MM.1S (cell line): ENCODE measurements at regions not wholly inside any gene's neighbourhood (a gene's known extent, or its start where the extent isn't known, plus 50 kb on each side); places are given as distances from the start of the nearest gene placed in this dataset.

ENCODE experiments used
- DNase-seq: peaks from one replicate; pipeline ENCODE4 v3.0.0-alpha.2; 2015
- H2AFZ ChIP-seq: fragments of 300-600 bp; sonication (generic); 2 replicates; pipeline ENCODE4 v1.6.0; 2016; ENCODE audit warnings: antibody characterized with exemption, low read length
- H3F3A ChIP-seq: fragments of 300-600 bp; sonication (generic); 2 replicates; pipeline ENCODE4 v1.6.1; 2016; ENCODE audit warnings: mild to moderate bottlenecking, antibody characterized with exemption, low read length, moderate library complexity, mixed read lengths; ENCODE audit not compliant: insufficient read depth
- H3K27ac ChIP-seq: fragments of 300-600 bp; sonication (generic); 2 replicates; pipeline ENCODE4 v1.5.1; 2016; ENCODE audit warnings: mild to moderate bottlenecking, low read length
- H3K27me3 ChIP-seq: fragments of 300-600 bp; sonication (generic); replicated peaks from 2 replicates; pipeline ENCODE4 v1.6.0; 2016; ENCODE audit warnings: low read length; ENCODE audit not compliant: insufficient read depth
- H3K36me3 ChIP-seq: fragments of 300-600 bp; sonication (generic); replicated peaks from 2 replicates; pipeline ENCODE4 v1.6.1; 2016; ENCODE audit warnings: mild to moderate bottlenecking, low read length, mixed read lengths; ENCODE audit not compliant: insufficient read depth
- H3K4me1 ChIP-seq: fragments of 300-600 bp; sonication (generic); 2 replicates; pipeline ENCODE4 v1.6.1; 2016; ENCODE audit warnings: low read length, mixed read lengths
- H3K4me2 ChIP-seq: fragments of 300-600 bp; sonication (generic); 2 replicates; pipeline ENCODE4 v1.6.0; 2016; ENCODE audit warnings: low read depth, low read length
- H3K4me3 ChIP-seq: fragments of 300-600 bp; sonication (generic); 2 replicates; pipeline ENCODE4 v1.5.1; 2016; ENCODE audit warnings: low read length, mixed read lengths
- H3K79me2 ChIP-seq: fragments of 300-600 bp; sonication (generic); 2 replicates; pipeline ENCODE4 v1.6.1; 2016; ENCODE audit warnings: mixed run types, low read length, mixed read lengths
- H3K9ac ChIP-seq: fragments of 300-600 bp; sonication (generic); 2 replicates; pipeline ENCODE4 v1.6.1; 2016; ENCODE audit warnings: low read length, mixed read lengths
- H3K9me2 ChIP-seq: fragments of 300-600 bp; sonication (generic); replicated peaks from 2 replicates; pipeline ENCODE4 v1.6.1; 2016; ENCODE audit warnings: mild to moderate bottlenecking, low read length, mixed read lengths; ENCODE audit not compliant: insufficient read depth
- H3K9me3 ChIP-seq: fragments of 300-600 bp; sonication (generic); replicated peaks from 2 replicates; pipeline ENCODE4 v1.6.1; 2016; ENCODE audit warnings: mild to moderate bottlenecking, low read length, mixed read lengths; ENCODE audit not compliant: insufficient read depth
- H4K20me1 ChIP-seq: fragments of 300-600 bp; sonication (generic); 2 replicates; pipeline ENCODE4 v1.6.1; 2016; ENCODE audit warnings: mild to moderate bottlenecking, low read length, moderate library complexity, mixed read lengths; ENCODE audit not compliant: insufficient read depth
- EZH2 ChIP-seq: fragments of 300-600 bp; sonication (generic); optimal IDR thresholded peaks from 2 replicates; pipeline ENCODE3; 2017; ENCODE audit warnings: low read depth, mild to moderate bottlenecking, antibody characterized with exemption, low read length, mixed read lengths
- EZH2phosphoT487 ChIP-seq: fragments of 300-600 bp; sonication (generic); IDR thresholded peaks from 2 replicates; pipeline ENCODE4 v1.6.1; 2018; ENCODE audit warnings: antibody characterized with exemption, low read length
- TF ChIP-seq, protein P1 (sequence below): fragments of 300-600 bp; sonication (generic); IDR thresholded peaks from 2 replicates; pipeline ENCODE4 v1.5.1; 2016; ENCODE audit warnings: antibody characterized with exemption, low read length, mixed read lengths

DNA sequence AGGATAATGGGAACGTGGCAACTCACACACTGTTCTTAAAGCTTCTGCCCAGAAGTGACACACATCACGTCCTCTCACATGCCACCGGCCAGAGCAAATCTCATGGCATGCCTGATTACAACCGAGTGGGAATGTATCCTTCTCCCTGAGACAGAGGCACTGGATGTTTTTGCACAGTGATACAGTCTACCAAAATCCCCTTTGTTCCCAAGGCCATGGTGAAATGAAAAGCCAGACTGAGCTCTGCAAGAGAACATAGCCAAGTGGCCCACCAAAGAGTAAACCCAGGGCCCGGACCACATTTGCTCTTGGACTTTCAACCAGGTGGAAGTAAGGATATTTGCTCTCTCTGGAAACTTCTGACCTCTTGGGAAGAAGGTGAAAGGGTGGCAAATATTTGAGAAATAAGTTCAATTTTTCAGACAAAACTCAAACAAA is 186.2 kb upstream of the STT3B start:
- no peak overlapping the region for H3K9ac ChIP-seq
- H3K4me2 ChIP-seq: no peak overlapping the region

DNA sequence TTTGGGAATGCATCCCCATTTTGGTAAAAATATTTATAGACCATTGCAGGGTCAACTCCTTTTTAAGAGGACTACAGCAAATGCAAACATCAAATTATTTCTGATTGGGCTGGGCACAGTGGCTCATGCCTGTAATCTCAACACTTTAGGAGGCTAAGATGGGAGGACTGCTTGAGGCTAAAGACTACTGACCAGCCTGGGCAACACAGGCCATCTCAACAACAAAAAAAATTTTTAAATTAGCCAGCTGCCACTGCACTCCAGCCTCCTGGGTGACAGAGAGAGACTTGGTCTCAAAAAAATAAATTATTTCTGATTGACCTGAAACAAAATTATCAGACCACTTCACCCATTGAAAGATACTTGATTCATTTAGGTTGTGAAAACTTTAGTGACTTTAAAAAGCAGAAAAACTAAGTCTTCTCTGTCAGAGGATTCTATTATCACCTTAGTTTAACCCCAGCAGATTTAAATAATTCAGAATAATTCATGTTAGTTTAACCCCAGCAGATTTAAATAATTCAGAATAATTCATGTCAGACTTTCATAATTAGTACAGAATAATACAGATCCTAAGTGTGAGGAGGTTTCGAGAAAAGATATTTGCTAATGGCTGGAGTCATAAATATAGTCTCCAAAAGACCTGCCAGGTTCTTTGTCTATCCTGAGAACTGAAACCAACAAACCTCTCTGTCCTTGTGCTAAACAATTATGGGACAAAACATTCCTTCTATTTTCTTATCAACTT is 183.6 kb upstream of the STT3B start:
- H3K79me2 ChIP-seq: no peaks in the 10 kb centered on the region
- no peak overlapping the region for H3K4me2 ChIP-seq
- no peak overlapping the region for H3K9ac ChIP-seq
- TF ChIP-seq EZH2phosphoT487: no peak
- TF ChIP-seq EZH2: no peak
- TF ChIP-seq, protein P1, sequence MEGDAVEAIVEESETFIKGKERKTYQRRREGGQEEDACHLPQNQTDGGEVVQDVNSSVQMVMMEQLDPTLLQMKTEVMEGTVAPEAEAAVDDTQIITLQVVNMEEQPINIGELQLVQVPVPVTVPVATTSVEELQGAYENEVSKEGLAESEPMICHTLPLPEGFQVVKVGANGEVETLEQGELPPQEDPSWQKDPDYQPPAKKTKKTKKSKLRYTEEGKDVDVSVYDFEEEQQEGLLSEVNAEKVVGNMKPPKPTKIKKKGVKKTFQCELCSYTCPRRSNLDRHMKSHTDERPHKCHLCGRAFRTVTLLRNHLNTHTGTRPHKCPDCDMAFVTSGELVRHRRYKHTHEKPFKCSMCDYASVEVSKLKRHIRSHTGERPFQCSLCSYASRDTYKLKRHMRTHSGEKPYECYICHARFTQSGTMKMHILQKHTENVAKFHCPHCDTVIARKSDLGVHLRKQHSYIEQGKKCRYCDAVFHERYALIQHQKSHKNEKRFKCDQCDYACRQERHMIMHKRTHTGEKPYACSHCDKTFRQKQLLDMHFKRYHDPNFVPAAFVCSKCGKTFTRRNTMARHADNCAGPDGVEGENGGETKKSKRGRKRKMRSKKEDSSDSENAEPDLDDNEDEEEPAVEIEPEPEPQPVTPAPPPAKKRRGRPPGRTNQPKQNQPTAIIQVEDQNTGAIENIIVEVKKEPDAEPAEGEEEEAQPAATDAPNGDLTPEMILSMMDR: no peak
- H2AFZ ChIP-seq: no peak overlapping the region
- no peaks in the 10 kb centered on the region for H3F3A ChIP-seq
- DNase-seq: no peak
- H4K20me1 ChIP-seq: no peaks in the 10 kb centered on the region
- no peak overlapping the region for H3K4me3 ChIP-seq
- H3K27ac ChIP-seq: no peak overlapping the region
- no peaks in the 10 kb centered on the region for H3K27me3 ChIP-seq
- no peaks in the 10 kb centered on the region for H3K36me3 ChIP-seq
- no peaks in the 10 kb centered on the region for H3K9me2 ChIP-seq
- no peaks in the 10 kb centered on the region for H3K9me3 ChIP-seq
- H3K4me1 ChIP-seq: no peaks in the 10 kb centered on the region

More for the DNA sequence above, 186.2 kb upstream of the STT3B start:
- no peaks in the 10 kb centered on the region for H3K79me2 ChIP-seq
- H3K9me3 ChIP-seq: no peaks in the 10 kb centered on the region
- DNase-seq: no peak
- no peak overlapping the region for H2AFZ ChIP-seq
- no peak overlapping the region for H3K27ac ChIP-seq
- H3F3A ChIP-seq: no peaks in the 10 kb centered on the region
- no peaks in the 10 kb centered on the region for H3K36me3 ChIP-seq
- H3K4me3 ChIP-seq: no peak overlapping the region
- no peaks in the 10 kb centered on the region for H3K9me2 ChIP-seq
- H3K27me3 ChIP-seq: no peaks in the 10 kb centered on the region
- no peaks in the 10 kb centered on the region for H4K20me1 ChIP-seq
- H3K4me1 ChIP-seq: no peaks in the 10 kb centered on the region
- TF ChIP-seq, protein P1: no peak
- no peak for TF ChIP-seq EZH2
- no peak for TF ChIP-seq EZH2phosphoT487

DNA sequence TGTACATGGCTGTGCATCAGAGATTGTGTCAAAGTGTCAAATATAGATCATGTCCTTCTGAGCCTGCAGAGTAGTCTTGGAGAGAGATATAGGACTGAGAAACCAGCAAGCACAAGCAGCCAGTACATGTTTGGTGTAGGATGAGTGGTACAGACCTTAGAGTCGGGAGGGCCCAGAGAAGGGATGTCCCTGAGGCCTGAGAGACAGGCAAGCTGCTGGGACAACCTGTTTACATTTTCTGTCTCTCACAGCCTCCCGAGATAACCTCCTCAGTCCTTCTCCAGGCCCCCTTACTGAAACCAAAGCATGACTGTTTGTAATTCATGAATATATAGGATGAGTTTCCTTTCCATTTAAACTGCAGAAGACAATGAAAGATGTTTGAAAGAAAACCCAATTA is 182.4 kb upstream of the STT3B start:
- Histone ChIP-seq H3K4me2 (no peak overlapping the region), H3K9me2 (no peaks in the 10 kb centered on the region), H3K36me3 (no peaks in the 10 kb centered on the region), H3K27ac (no peak overlapping the region), H3K27me3 (no peaks in the 10 kb centered on the region), H3K9ac (no peak overlapping the region), H3K4me3 (no peak overlapping the region), H4K20me1 (no peaks in the 10 kb centered on the region), H3K9me3 (no peaks in the 10 kb centered on the region), H3K4me1 (no peaks in the 10 kb centered on the region), H2AFZ (no peak overlapping the region), H3K79me2 (no peaks in the 10 kb centered on the region), H3F3A (no peaks in the 10 kb centered on the region)
- TF ChIP-seq, protein P1: no peak
- TF ChIP-seq EZH2 (no peak), EZH2phosphoT487 (no peak)
- DNase-seq: no peak
